PC-3 (cell line): ENCODE measurements at regions not wholly inside any gene's neighbourhood (a gene's known extent, or its start where the extent isn't known, plus 50 kb on each side); places are given as distances from the start of the nearest gene placed in this dataset.

Experiments used
- ATAC-seq: fragments of 200-7000 bp; cut with Tn5 transposase; 2 replicates; pipeline ENCODE4 v1.9.1; 2020; ENCODE audit warnings: mild to moderate bottlenecking, moderate library complexity
- BruUV-seq: library from RNA; stranded (reverse); fragments of 400-500 nt; replicated peaks from 2 replicates; lab custom pipeline; 2021; lab: Mats Ljungman, UMichigan
- CTCF ChIA-PET: fragments of 300-600 bp; sonication (Branson Sonifier 250); formaldehyde crosslinking; loops from one replicate; lab custom pipeline; 2022; ENCODE audit warnings: antibody characterized with exemption; lab: Charles Lee
- POLR2A ChIA-PET: fragments of 300-600 bp; sonication (Branson Sonifier 250); formaldehyde crosslinking; loops from one replicate; lab custom pipeline; 2022; ENCODE audit warnings: antibody characterized with exemption; ENCODE audit not compliant: unreplicated experiment; lab: Charles Lee
- DNase-seq: peaks from one replicate; pipeline ENCODE4 v3.0.0-alpha.2; 2015
- H2AFZ ChIP-seq: fragments of 300-600 bp; sonication (generic); 2 replicates; pipeline ENCODE4 v1.6.0; 2016; ENCODE audit warnings: antibody characterized with exemption, low read length
- H3F3A ChIP-seq: fragments of 300-600 bp; sonication (generic); one replicate; pipeline ENCODE4 v1.6.0; 2017; ENCODE audit warnings: antibody characterized with exemption, low read length, control low read depth, mild to moderate bottlenecking; ENCODE audit not compliant: unreplicated experiment
- H3K27ac ChIP-seq: fragments of 300-600 bp; sonication (generic); 2 replicates; pipeline ENCODE4 v1.5.1; 2016; ENCODE audit warnings: mild to moderate bottlenecking, low read length
- H3K27me3 ChIP-seq: fragments of 300-600 bp; sonication (generic); 2 replicates; pipeline ENCODE4 v1.6.1; 2016; ENCODE audit warnings: low read length, mixed read lengths
- H3K36me3 ChIP-seq: fragments of 300-600 bp; sonication (generic); 2 replicates; pipeline ENCODE4 v1.6.1; 2016; ENCODE audit warnings: low read depth, mixed run types, low read length, mixed read lengths
- H3K4me1 ChIP-seq: fragments of 300-600 bp; sonication (generic); 2 replicates; pipeline ENCODE4 v1.5.1; 2016; ENCODE audit warnings: low read length; ENCODE audit not compliant: insufficient read depth
- H3K4me2 ChIP-seq: fragments of 300-600 bp; sonication (generic); 2 replicates; pipeline ENCODE4 v1.6.0; 2016; ENCODE audit warnings: low read length
- H3K4me3 ChIP-seq: fragments of 300-600 bp; sonication (generic); 2 replicates; pipeline ENCODE4 v1.5.1; 2016; ENCODE audit warnings: mild to moderate bottlenecking, low read length, mixed read lengths
- H3K79me2 ChIP-seq: fragments of 300-600 bp; sonication (generic); 2 replicates; pipeline ENCODE4 v1.6.1; 2017; ENCODE audit warnings: low read length, mixed read lengths
- H3K9ac ChIP-seq: fragments of 300-600 bp; sonication (generic); 2 replicates; pipeline ENCODE4 v1.6.0; 2016; ENCODE audit warnings: mild to moderate bottlenecking, low read length
- H3K9me2 ChIP-seq: fragments of 300-600 bp; sonication (generic); replicated peaks from 2 replicates; pipeline ENCODE4 v1.6.1; 2016; ENCODE audit warnings: mixed run types, low read length, mixed read lengths
- H3K9me3 ChIP-seq: fragments of 300-600 bp; sonication (generic); 2 replicates; pipeline ENCODE4 v1.6.1; 2016; ENCODE audit warnings: low read length, mixed read lengths
- H4K20me1 ChIP-seq: fragments of 300-600 bp; sonication (generic); 2 replicates; pipeline ENCODE4 v1.6.1; 2016; ENCODE audit warnings: low read length, mixed read lengths
- EZH2 ChIP-seq: fragments of 300-600 bp; sonication (generic); IDR thresholded peaks from one replicate; pipeline ENCODE4 v1.6.1; 2017; ENCODE audit warnings: antibody characterized with exemption, mild to moderate bottlenecking, low read length; ENCODE audit not compliant: unreplicated experiment
- EZH2phosphoT487 ChIP-seq: fragments of 300-600 bp; sonication (generic); IDR thresholded peaks from 2 replicates; pipeline ENCODE4 v1.6.1; 2018; ENCODE audit warnings: mild to moderate bottlenecking, antibody characterized with exemption, low read length, borderline replicate concordance
- intact Hi-C: fragments of 100-400 bp; cut with micrococcal nuclease; formaldehyde crosslinking; loops from 2 replicates; pipeline ENCODE4 v1.9.0; 2023
- TF ChIP-seq, protein P1 (sequence below): fragments of 300-600 bp; sonication (generic); conservative IDR thresholded peaks from 2 replicates; pipeline ENCODE4 v1.5.1; 2017; ENCODE audit warnings: antibody characterized with exemption, low read depth, mild to moderate bottlenecking, low read length

DNA sequence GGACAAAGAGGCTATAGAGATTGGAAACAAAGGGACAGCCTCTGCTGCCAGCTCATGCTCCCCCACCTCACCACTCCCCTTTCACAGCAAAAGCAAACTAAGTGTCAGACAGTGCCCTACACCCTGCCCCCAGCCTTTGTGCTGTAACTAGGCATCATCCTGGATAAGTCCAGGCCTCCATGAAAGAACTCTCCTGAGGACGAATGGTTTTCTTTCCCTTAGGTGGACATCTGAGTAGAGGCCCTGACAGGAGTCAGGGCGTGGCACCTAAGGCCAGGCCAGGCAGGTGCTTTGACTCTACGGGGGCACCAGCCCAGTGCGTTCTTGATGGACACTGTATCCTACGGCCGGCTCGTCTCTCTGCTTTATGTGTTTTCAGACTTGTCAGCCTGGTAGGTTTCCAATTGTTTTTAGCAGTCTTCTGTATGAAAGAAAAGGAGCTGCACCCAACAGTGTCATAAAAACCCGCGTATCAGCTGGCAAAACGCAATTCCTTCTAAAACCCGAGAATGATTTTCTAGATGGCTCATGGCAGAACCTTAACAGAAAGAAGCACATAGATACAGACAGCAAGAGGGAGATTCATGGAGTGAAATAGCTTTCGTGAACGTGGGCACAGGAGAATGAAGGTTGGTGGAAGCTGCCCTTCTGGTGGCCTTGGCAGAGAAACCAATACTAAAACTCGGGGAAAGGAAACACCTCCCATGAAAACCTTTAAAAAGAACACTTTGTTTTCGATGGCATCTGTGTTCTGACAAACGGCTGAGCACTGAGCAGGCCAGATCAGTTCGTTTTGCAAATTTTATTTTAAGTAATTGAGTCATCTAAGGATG is 51.7 kb upstream of the AJAP1 start:
- no peaks in the 10 kb centered on the region for H4K20me1 ChIP-seq
- no peaks in the 10 kb centered on the region for H3F3A ChIP-seq
- H3K9me3 ChIP-seq: peaks cover 4% of the 10 kb centered on the region; the same call in 1 of the 2 replicates
- H2AFZ ChIP-seq: no peak overlapping the region
- no peak overlapping the region for H3K9ac ChIP-seq
- ATAC-seq (no peak), DNase-seq (no peak)
- ChIA-PET POLR2A (no interaction called here), CTCF (no interaction called here)
- H3K36me3 ChIP-seq: no peaks in the 10 kb centered on the region
- intact Hi-C loops: no loop called here
- peaks cover 52% of the 10 kb centered on the region for H3K27me3 ChIP-seq
- no peak overlapping the region for H3K4me2 ChIP-seq
- BruUV-seq: no TSS peak
- H3K9me2 ChIP-seq: no peaks in the 10 kb centered on the region
- no peak overlapping the region for H3K27ac ChIP-seq
- TF ChIP-seq EZH2 (no peak), EZH2phosphoT487 (no peak)
- TF ChIP-seq, protein P1, sequence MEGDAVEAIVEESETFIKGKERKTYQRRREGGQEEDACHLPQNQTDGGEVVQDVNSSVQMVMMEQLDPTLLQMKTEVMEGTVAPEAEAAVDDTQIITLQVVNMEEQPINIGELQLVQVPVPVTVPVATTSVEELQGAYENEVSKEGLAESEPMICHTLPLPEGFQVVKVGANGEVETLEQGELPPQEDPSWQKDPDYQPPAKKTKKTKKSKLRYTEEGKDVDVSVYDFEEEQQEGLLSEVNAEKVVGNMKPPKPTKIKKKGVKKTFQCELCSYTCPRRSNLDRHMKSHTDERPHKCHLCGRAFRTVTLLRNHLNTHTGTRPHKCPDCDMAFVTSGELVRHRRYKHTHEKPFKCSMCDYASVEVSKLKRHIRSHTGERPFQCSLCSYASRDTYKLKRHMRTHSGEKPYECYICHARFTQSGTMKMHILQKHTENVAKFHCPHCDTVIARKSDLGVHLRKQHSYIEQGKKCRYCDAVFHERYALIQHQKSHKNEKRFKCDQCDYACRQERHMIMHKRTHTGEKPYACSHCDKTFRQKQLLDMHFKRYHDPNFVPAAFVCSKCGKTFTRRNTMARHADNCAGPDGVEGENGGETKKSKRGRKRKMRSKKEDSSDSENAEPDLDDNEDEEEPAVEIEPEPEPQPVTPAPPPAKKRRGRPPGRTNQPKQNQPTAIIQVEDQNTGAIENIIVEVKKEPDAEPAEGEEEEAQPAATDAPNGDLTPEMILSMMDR: no peak
- no peaks in the 10 kb centered on the region for H3K79me2 ChIP-seq
- no peak overlapping the region for H3K4me3 ChIP-seq
- H3K4me1 ChIP-seq: no peaks in the 10 kb centered on the region

- H2AFZ ChIP-seq: no peak overlapping the region
- DNase-seq (peak; percentile 37), ATAC-seq (peak; percentile 49; the same call in 1 of the 2 replicates)
- no peaks in the 10 kb centered on the region for H4K20me1 ChIP-seq
- no TSS peak for BruUV-seq
- no peak overlapping the region for H3K9ac ChIP-seq
- TF ChIP-seq, protein P1: no peak
- TF ChIP-seq EZH2phosphoT487 (no peak), EZH2 (no peak)
- no peak overlapping the region for H3K4me2 ChIP-seq
- no peaks in the 10 kb centered on the region for H3K36me3 ChIP-seq
- ChIA-PET CTCF (no interaction called here), POLR2A (no interaction called here)
- peaks cover 52% of the 10 kb centered on the region for H3K27me3 ChIP-seq
- H3K9me3 ChIP-seq: peaks cover 4% of the 10 kb centered on the region; the same call in 1 of the 2 replicates
- no peaks in the 10 kb centered on the region for H3K79me2 ChIP-seq
- no peak overlapping the region for H3K27ac ChIP-seq
- no peaks in the 10 kb centered on the region for H3K4me1 ChIP-seq
- H3F3A ChIP-seq: no peaks in the 10 kb centered on the region
- intact Hi-C loops: no loop called here
- no peak overlapping the region for H3K4me3 ChIP-seq
- H3K9me2 ChIP-seq: no peaks in the 10 kb centered on the region
Measured at GRCh38 chr1:4603295-4604110, 50.9 kb upstream of the AJAP1 start.
